ENCODE measurements at regions not wholly inside any gene's neighbourhood (a gene's known extent, or its start where the extent isn't known, plus 50 kb on each side); places are given as distances from the start of the nearest gene placed in this dataset.

GRCh38 chr7:128189231-128189930 is 51.7 kb upstream of the LEP start (continued):
- TF ChIP-seq HNF1A (IDR thresholded peaks at IDR 0.05; ENCODE audit: low read depth) (no peak), HNF1A (CRISPR knock-in tag; IDR thresholded peaks at IDR 0.05; ENCODE audit: borderline replicate concordance) (no peak), SP4 (CRISPR knock-in tag; IDR thresholded peaks at IDR 0.05) (no peak), THYN1 (CRISPR knock-in tag; IDR thresholded peaks at IDR 0.05; ENCODE audit: borderline replicate concordance, low read depth) (no peak), GLMP (CRISPR knock-in tag; IDR thresholded peaks at IDR 0.05; ENCODE audit: borderline replicate concordance) (no peak), HDAC6 (IDR thresholded peaks at IDR 0.05; ENCODE audit: low read depth, low read length) (no peak), MYNN (CRISPR knock-in tag; IDR thresholded peaks at IDR 0.05; ENCODE audit: low read depth) (no peak)
